ENCODE measurements at regions not wholly inside any gene's neighbourhood (a gene's known extent, or its start where the extent isn't known, plus 50 kb on each side); places are given as distances from the start of the nearest gene placed in this dataset.

DNA sequence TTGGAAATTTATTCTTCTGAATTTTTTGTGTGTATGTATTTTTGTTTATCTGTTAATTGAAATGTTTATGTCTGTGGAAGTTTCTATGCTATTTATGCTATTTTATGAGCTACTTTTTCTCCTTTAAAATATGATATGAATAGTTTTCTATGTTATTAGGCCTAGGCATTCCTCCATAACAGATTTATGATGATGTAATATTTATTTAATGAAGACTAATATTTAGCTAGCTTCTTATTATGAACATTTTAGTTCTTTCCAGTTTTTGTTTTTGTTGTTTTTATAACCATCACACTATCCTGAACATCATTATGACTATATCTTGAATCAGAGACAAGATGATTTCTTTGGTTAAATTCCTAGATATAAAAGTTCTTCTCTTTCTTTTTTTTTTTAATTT is 70.7 kb downstream of the P2RY1 start (continued):
- TF ChIP-seq EP300 (IDR thresholded peaks at IDR 0.05; ENCODE audit: borderline replicate concordance in 1 of 2, low read depth in 1 of 2, low read length in 1 of 2): no peak
- TF ChIP-seq GATA2 (CRISPR knock-in tag; IDR thresholded peaks at IDR 0.05): no peak
- TF ChIP-seq RXRA (IDR thresholded peaks at IDR 0.05; ENCODE audit: borderline replicate concordance, low read depth): no peak

DNA sequence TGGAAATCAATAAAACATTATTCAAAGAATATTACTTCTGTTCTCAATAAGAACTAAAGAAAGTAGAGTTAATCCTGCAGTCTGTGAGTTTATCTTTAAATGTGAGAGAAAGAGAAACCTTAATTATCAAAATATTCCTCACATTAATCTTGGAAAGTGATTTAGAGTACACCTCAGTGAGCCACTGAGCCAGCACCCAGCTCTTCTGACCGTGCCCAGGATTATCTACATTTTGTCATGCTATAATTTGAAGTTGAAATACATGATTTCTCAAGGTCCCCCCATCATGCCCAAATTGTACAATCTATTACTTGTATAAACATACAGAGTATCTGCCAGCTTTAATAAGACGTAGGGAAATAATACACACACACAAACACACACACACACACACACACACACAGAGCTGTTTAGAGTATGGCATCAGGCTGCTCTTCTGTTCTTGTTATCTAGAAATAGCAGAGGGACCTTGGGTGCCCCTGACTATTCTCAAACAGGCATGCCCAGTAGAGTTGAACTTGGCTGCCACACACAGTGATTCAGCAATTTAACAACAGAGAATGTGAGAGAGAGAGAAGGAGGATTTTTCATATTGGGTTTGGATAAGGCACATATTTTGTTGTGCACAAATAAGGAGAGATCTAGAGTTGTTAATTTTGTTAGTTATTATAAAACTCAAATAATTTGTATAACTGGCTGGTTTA is 74.4 kb downstream of the P2RY1 start:
- 21% methylated on average over 2 of the region's 2 CpGs for WGBS (ENCODE audit: low lambda C conversion rate)
- CTCF ChIA-PET: interaction anchor here (1.0 kb wide), 1 partner anchor 25 kb away, joined by 3 read pairs; no protein-coding TSS in a partner anchor
- Histone ChIP-seq H3K9ac (no peak overlapping the region), H3F3A (replicated peaks; ENCODE audit: insufficient read depth) (no peaks in the 10 kb centered on the region), H2AFZ (ENCODE audit: low read depth) (no peak overlapping the region), H3K27me3 (ENCODE audit: insufficient read depth) (no peaks in the 10 kb centered on the region), H4K20me1 (ENCODE audit: insufficient read depth) (no peaks in the 10 kb centered on the region), H3K4me2 (no peak overlapping the region), H3K9me3 (no peaks in the 10 kb centered on the region), H3K79me2 (ENCODE audit: insufficient read depth) (no peaks in the 10 kb centered on the region), H3K9me2 (no peaks in the 10 kb centered on the region), H3K4me1 (ENCODE audit: control insufficient read depth in 1 of 2, insufficient read depth in 2 of 2, low read depth in 1 of 2, low read length in 1 of 2) (no peaks in the 10 kb centered on the region; a peak in 1 of 4 replicates), H3K4me3 (ENCODE audit: low read depth in 2 of 2, low read length in 1 of 2) (no peak overlapping the region), H3K27ac (ENCODE audit: low read depth in 2 of 2, low read length in 1 of 2) (no peak overlapping the region), H3K36me3 (replicated peaks in 1 of 2; ENCODE audit: control insufficient read depth in 1 of 2, insufficient read depth in 2 of 2, low read length in 1 of 2) (no peaks in the 10 kb centered on the region)
- POLR2A ChIA-PET: no interaction called here
- no peak for DNase-seq
- TF ChIP-seq TEAD4 (IDR thresholded peaks at IDR 0.05; ENCODE audit: borderline replicate concordance, insufficient read depth) (no peak), RAD21 (IDR thresholded peaks at IDR 0.05; ENCODE audit: low read length) (no peak), NRF1 (IDR thresholded peaks at IDR 0.05; ENCODE audit: low read depth, low read length) (no peak), MXI1 (IDR thresholded peaks at IDR 0.05; ENCODE audit: low read depth, low read length) (no peak), RFX5 (IDR thresholded peaks at IDR 0.05; ENCODE audit: low read length) (no peak), SIN3A (IDR thresholded peaks at IDR 0.05; ENCODE audit: borderline replicate concordance, low read depth, low read length) (no peak), JUND (IDR thresholded peaks at IDR 0.05) (no peak), RXRA (IDR thresholded peaks at IDR 0.05; ENCODE audit: borderline replicate concordance, low read depth) (no peak), FOSL2 (IDR thresholded peaks at IDR 0.05; ENCODE audit: borderline replicate concordance, low read depth) (no peak), MEF2A (IDR thresholded peaks at IDR 0.05; ENCODE audit: borderline replicate concordance, low read depth) (no peak), TCF12 (IDR thresholded peaks at IDR 0.05) (no peak), YY1 (IDR thresholded peaks at IDR 0.05; ENCODE audit: low read depth) (no peak), EP300 (IDR thresholded peaks at IDR 0.05; ENCODE audit: borderline replicate concordance in 1 of 2, low read depth in 1 of 2, low read length in 1 of 2) (no peak), ELF1 (IDR thresholded peaks at IDR 0.05) (no peak)
- TF ChIP-seq, protein P1, sequence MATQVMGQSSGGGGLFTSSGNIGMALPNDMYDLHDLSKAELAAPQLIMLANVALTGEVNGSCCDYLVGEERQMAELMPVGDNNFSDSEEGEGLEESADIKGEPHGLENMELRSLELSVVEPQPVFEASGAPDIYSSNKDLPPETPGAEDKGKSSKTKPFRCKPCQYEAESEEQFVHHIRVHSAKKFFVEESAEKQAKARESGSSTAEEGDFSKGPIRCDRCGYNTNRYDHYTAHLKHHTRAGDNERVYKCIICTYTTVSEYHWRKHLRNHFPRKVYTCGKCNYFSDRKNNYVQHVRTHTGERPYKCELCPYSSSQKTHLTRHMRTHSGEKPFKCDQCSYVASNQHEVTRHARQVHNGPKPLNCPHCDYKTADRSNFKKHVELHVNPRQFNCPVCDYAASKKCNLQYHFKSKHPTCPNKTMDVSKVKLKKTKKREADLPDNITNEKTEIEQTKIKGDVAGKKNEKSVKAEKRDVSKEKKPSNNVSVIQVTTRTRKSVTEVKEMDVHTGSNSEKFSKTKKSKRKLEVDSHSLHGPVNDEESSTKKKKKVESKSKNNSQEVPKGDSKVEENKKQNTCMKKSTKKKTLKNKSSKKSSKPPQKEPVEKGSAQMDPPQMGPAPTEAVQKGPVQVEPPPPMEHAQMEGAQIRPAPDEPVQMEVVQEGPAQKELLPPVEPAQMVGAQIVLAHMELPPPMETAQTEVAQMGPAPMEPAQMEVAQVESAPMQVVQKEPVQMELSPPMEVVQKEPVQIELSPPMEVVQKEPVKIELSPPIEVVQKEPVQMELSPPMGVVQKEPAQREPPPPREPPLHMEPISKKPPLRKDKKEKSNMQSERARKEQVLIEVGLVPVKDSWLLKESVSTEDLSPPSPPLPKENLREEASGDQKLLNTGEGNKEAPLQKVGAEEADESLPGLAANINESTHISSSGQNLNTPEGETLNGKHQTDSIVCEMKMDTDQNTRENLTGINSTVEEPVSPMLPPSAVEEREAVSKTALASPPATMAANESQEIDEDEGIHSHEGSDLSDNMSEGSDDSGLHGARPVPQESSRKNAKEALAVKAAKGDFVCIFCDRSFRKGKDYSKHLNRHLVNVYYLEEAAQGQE (IDR thresholded peaks at IDR 0.05; ENCODE audit: low read depth, low read length): no peak
- TF ChIP-seq, protein P2, sequence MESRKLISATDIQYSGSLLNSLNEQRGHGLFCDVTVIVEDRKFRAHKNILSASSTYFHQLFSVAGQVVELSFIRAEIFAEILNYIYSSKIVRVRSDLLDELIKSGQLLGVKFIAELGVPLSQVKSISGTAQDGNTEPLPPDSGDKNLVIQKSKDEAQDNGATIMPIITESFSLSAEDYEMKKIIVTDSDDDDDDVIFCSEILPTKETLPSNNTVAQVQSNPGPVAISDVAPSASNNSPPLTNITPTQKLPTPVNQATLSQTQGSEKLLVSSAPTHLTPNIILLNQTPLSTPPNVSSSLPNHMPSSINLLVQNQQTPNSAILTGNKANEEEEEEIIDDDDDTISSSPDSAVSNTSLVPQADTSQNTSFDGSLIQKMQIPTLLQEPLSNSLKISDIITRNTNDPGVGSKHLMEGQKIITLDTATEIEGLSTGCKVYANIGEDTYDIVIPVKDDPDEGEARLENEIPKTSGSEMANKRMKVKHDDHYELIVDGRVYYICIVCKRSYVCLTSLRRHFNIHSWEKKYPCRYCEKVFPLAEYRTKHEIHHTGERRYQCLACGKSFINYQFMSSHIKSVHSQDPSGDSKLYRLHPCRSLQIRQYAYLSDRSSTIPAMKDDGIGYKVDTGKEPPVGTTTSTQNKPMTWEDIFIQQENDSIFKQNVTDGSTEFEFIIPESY (IDR thresholded peaks at IDR 0.05; ENCODE audit: borderline replicate concordance, low read depth): no peak

All from SK-N-SH (cell line).